ENCODE measurements at regions not wholly inside any gene's neighbourhood (a gene's known extent, or its start where the extent isn't known, plus 50 kb on each side); places are given as distances from the start of the nearest gene placed in this dataset.
A peak's percentile ranks its signal among the peaks of the same experiment; 100 is the strongest.

- Histone ChIP-seq H3K36me3 (no peaks in the 10 kb centered on the region), H3K27ac (no peak overlapping the region), H3K4me1 (peaks cover 0 to 3% (median 0%) of the 10 kb centered on the region in 4 donors), H3K4me3 (no peak overlapping the region), H3K27me3 (no peaks in the 10 kb centered on the region), H3K9me3 (no peaks in the 10 kb centered on the region)
- 47% methylated on average over 4 of the region's 4 CpGs for WGBS (ENCODE audit: insufficient coverage, low coverage, low lambda C conversion rate, missing lambda C conversion rate)
- ATAC-seq (no peak), DNase-seq (no peak)
- TF ChIP-seq CTCF (IDR thresholded peaks at IDR 0.05) (no peak), POLR2A (IDR thresholded peaks at IDR 0.05) (no peak)
- intact Hi-C loops (cut with DNase I): no loop called here
Observed at GRCh38 chr20:10134176-10134575, 84.5 kb upstream of the SNAP25 start.

DNA sequence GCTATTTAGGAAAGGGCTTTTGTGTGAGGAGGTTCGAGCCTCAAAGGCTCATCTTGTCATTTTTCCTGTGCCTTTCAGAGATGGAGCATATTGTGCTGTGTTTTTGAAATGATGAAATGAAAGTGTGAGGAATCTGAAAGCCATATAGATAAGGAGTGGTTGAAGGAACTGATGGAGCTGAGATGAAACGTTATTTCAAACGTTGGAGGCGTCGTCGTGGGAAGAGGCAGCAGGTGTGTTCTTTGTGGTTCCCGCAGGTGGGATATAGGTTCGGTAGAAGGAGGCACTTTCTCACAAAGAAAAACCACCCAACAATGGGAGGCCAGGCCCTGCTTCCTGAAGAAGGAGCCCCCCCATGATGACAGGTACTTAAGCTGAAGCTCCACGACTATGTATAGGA lies 83.2 kb upstream of the SNAP25 start:
- H3K4me1 ChIP-seq: peaks cover 0 to 3% (median 0%) of the 10 kb centered on the region in 4 donors
- no peak overlapping the region for H3K4me3 ChIP-seq
- TF ChIP-seq CTCF (IDR thresholded peaks at IDR 0.05) (no peak), POLR2A (IDR thresholded peaks at IDR 0.05) (no peak)
- WGBS (ENCODE audit: insufficient coverage, low coverage, low lambda C conversion rate, missing lambda C conversion rate): 88% methylated on average over 8 of the region's 9 CpGs
- intact Hi-C loops (cut with DNase I): no loop called here
- H3K9me3 ChIP-seq: no peaks in the 10 kb centered on the region
- no peak for ATAC-seq
- no peak for DNase-seq
- no peaks in the 10 kb centered on the region for H3K27me3 ChIP-seq
- H3K27ac ChIP-seq: no peak overlapping the region
- H3K36me3 ChIP-seq: no peaks in the 10 kb centered on the region

DNA sequence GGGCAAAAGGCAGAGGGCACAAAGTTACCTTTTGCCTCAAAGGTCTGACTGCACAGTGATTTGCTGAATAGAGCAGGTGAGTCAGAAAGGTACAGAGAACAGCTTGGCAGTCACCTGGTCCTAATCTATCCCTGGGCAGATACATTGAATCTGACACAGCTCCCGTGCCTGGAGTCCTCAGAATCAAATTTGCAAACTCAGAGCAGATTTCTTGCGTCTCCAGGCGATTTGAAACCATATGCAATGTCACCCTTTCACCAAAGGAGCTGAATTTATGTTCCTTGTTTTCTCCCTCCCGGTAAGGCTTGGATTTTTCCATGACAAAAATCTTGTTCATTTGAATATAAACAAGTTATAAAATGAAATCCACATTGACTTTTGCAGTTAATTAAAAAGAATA lies 81.6 kb upstream of the SNAP25 start:
- no peak for DNase-seq
- ATAC-seq: no peak
- no peaks in the 10 kb centered on the region for H3K27me3 ChIP-seq
- H3K4me1 ChIP-seq: peaks cover 0 to 3% (median 0%) of the 10 kb centered on the region in 4 donors
- no peak overlapping the region for H3K27ac ChIP-seq
- H3K9me3 ChIP-seq: no peaks in the 10 kb centered on the region
- intact Hi-C loops (cut with DNase I): no loop called here
- TF ChIP-seq CTCF (IDR thresholded peaks at IDR 0.05) (no peak), POLR2A (IDR thresholded peaks at IDR 0.05) (no peak)
- H3K36me3 ChIP-seq: no peaks in the 10 kb centered on the region
- 78% methylated on average over 4 of the region's 4 CpGs for WGBS (ENCODE audit: insufficient coverage, low coverage, low lambda C conversion rate, missing lambda C conversion rate)
- no peak overlapping the region for H3K4me3 ChIP-seq

- H3K27ac ChIP-seq: no peak overlapping the region
- H3K36me3 ChIP-seq: no peaks in the 10 kb centered on the region
- H3K27me3 ChIP-seq: no peaks in the 10 kb centered on the region
- ATAC-seq: peak; percentile 71 to 77 (median 74)
- WGBS (ENCODE audit: insufficient coverage, low coverage, low lambda C conversion rate, missing lambda C conversion rate): 51% methylated on average over 3 of the region's 3 CpGs
- DNase-seq: no peak
- peaks cover 0 to 3% (median 0%) of the 10 kb centered on the region in 4 donors for H3K4me1 ChIP-seq
- TF ChIP-seq CTCF (IDR thresholded peaks at IDR 0.05): no peak
- TF ChIP-seq POLR2A (IDR thresholded peaks at IDR 0.05): no peak
- no peak overlapping the region for H3K4me3 ChIP-seq
- H3K9me3 ChIP-seq: no peaks in the 10 kb centered on the region
- intact Hi-C loops (cut with DNase I): no loop called here
Observed at GRCh38 chr20:10137533-10137932, 81.1 kb upstream of the SNAP25 start.

- intact Hi-C loops (cut with DNase I): no loop called here
- DNase-seq (no peak), ATAC-seq (no peak)
- Histone ChIP-seq H3K27ac (no peak overlapping the region), H3K36me3 (no peaks in the 10 kb centered on the region), H3K4me1 (no peaks in the 10 kb centered on the region), H3K9me3 (no peaks in the 10 kb centered on the region), H3K4me3 (no peak overlapping the region), H3K27me3 (no peaks in the 10 kb centered on the region)
- WGBS (ENCODE audit: insufficient coverage, low coverage, low lambda C conversion rate, missing lambda C conversion rate): 53% methylated on average over 1 of the region's 1 CpG
- TF ChIP-seq POLR2A (IDR thresholded peaks at IDR 0.05) (no peak), CTCF (IDR thresholded peaks at IDR 0.05) (no peak)
Observed at GRCh38 chr20:10157549-10157948, 61.1 kb upstream of the SNAP25 start.

Measured in right lobe of liver (tissue), 6 donors.